B cell (primary cell): ENCODE measurements at regions not wholly inside any gene's neighbourhood (a gene's known extent, or its start where the extent isn't known, plus 50 kb on each side); places are given as distances from the start of the nearest gene placed in this dataset.

Experiments used
- ATAC-seq: fragments of 200-7000 bp; cut with Tn5 transposase; one replicate; pipeline ENCODE4 v1.10.0; 2021; ENCODE audit warnings: low read depth, mild to moderate bottlenecking, moderate number of reproducible peaks, moderate library complexity
- CTCF ChIA-PET: fragments of 350-600 bp; sonication (Branson Sonifier 250); formaldehyde crosslinking; loops from one replicate; lab custom pipeline; 2021; ENCODE audit warnings: antibody characterized with exemption, inconsistent platforms; lab: Charles Lee
- POLR2A ChIA-PET: fragments of 350-600 bp; sonication (Branson Sonifier 250); formaldehyde crosslinking; loops from one replicate; lab custom pipeline; 2021; ENCODE audit warnings: antibody characterized with exemption; lab: Charles Lee
- DNase-seq: peaks from one replicate; pipeline ENCODE4 v3.0.0; 2013
- H2AFZ ChIP-seq: 2 replicates; pipeline ENCODE4 v1.6.1; 2012; ENCODE audit warnings: mild to moderate bottlenecking, low read depth, low read length; ENCODE audit not compliant: insufficient read depth, poor library complexity, severe bottlenecking
- H3K27ac ChIP-seq, 2 donors: 1 replicate in 1 of 2; 2 replicates in 1 of 2; pipeline ENCODE4 v1.5.1; 2012 to 2013; ENCODE audit warnings: low read length in 2 of 2, mild to moderate bottlenecking in 2 of 2, moderate library complexity in 1 of 2
- H3K27me3 ChIP-seq, 4 experiments: fragments of 200-600 bp in 1 of 4; sonication (generic) in 1 of 4; replicated peaks in 1 of 4; 1 replicate in 2 of 4; 2 replicates in 2 of 4; pipeline versions ENCODE4 v1.6.1 to v1.7.0; 2013 to 2016; ENCODE audit warnings: low read length in 3 of 4, mild to moderate bottlenecking in 2 of 4, mixed read lengths in 1 of 4, moderate library complexity in 1 of 4; ENCODE audit not compliant: insufficient read depth in 4 of 4, control insufficient read depth in 3 of 4; ENCODE audit errors: control extremely low read depth in 1 of 4
- H3K36me3 ChIP-seq, 2 experiments: replicated peaks in 1 of 2; 1 replicate in 1 of 2; 2 replicates in 1 of 2; pipeline versions ENCODE4 v1.6.1 to v1.7.1; 2013; ENCODE audit warnings: low read length in 1 of 2; ENCODE audit not compliant: insufficient read depth in 2 of 2, control insufficient read depth in 1 of 2; ENCODE audit errors: control extremely low read depth in 1 of 2, extremely low read depth in 1 of 2
- H3K4me1 ChIP-seq, 2 donors: fragments of 200-600 bp in 1 of 2; sonication (generic) in 1 of 2; 1 replicate in 1 of 2; 2 replicates in 1 of 2; pipeline versions ENCODE4 v1.5.1 to v1.6.1; 2013 to 2017; ENCODE audit warnings: low read length in 2 of 2; ENCODE audit not compliant: control insufficient read depth in 2 of 2, insufficient read depth in 2 of 2
- H3K4me2 ChIP-seq: replicated peaks from 2 replicates; pipeline ENCODE3; 2012; ENCODE audit warnings: mild to moderate bottlenecking, low read depth, low read length; ENCODE audit not compliant: poor library complexity, severe bottlenecking
- H3K4me3 ChIP-seq, 5 experiments: fragments of 200-600 bp in 1 of 5; sonication (generic) in 1 of 5; 1 replicate in 3 of 5; 2 replicates in 2 of 5; pipeline versions ENCODE4 v1.5.1 to v1.7.0; 2011 to 2016; ENCODE audit warnings: low read length in 4 of 5, mild to moderate bottlenecking in 4 of 5, low read depth in 2 of 5, control low read depth in 1 of 5, moderate library complexity in 1 of 5; ENCODE audit not compliant: insufficient read depth in 1 of 5; ENCODE audit errors: control extremely low read depth in 1 of 5, extremely low read depth in 1 of 5
- H3K79me2 ChIP-seq: fragments of 200-600 bp; sonication (generic); one replicate; pipeline ENCODE4 v1.6.0; 2016; ENCODE audit warnings: low read length; ENCODE audit not compliant: control insufficient read depth, insufficient read depth
- H3K9ac ChIP-seq: fragments of 200-600 bp; sonication (generic); 2 replicates; pipeline ENCODE4 v1.6.1; 2017; ENCODE audit warnings: mild to moderate bottlenecking, low read length, moderate library complexity
- H3K9me3 ChIP-seq, 3 donors: one replicate each; pipeline versions ENCODE4 v1.6.1 to v1.7.1; 2013; ENCODE audit warnings: low read length in 2 of 3; ENCODE audit not compliant: control insufficient read depth in 2 of 3, insufficient read depth in 1 of 3; ENCODE audit errors: control extremely low read depth in 1 of 3
- H4K20me1 ChIP-seq: 2 replicates; pipeline ENCODE4 v1.6.0; 2012; ENCODE audit warnings: mild to moderate bottlenecking, low read length; ENCODE audit not compliant: insufficient read depth, control insufficient read depth, poor library complexity, severe bottlenecking
- H3K27ac Mint-ChIP-seq: one replicate; pipeline ENCODE4 v1.8.0; 2021; ENCODE audit warnings: mixed read lengths
- H3K27me3 Mint-ChIP-seq: one replicate; pipeline ENCODE4 v1.8.0; 2021; ENCODE audit warnings: mixed read lengths
- H3K4me1 Mint-ChIP-seq: one replicate; pipeline ENCODE4 v1.8.0; 2021; ENCODE audit warnings: mixed read lengths
- H3K4me3 Mint-ChIP-seq: one replicate; pipeline ENCODE4 v1.8.0; 2021; ENCODE audit warnings: mixed read lengths
- H3K9me3 Mint-ChIP-seq: one replicate; pipeline ENCODE4 v1.8.0; 2022; ENCODE audit warnings: mixed read lengths; ENCODE audit not compliant: insufficient read depth
- EZH2 ChIP-seq: IDR thresholded peaks from 2 replicates; pipeline ENCODE4 v1.6.1; 2012; ENCODE audit warnings: borderline replicate concordance, low read depth, mild to moderate bottlenecking, moderate library complexity, low read length; ENCODE audit not compliant: insufficient read depth, poor library complexity, severe bottlenecking
- WGBS: methylation state at CpG from one replicate; pipeline ENCODE4 v1.1.5; 2013; ENCODE audit warnings: missing lambda C conversion rate; ENCODE audit not compliant: insufficient coverage; 5-methylcytosine and 5-hydroxymethylcytosine counted together
- intact Hi-C: fragments of 100-400 bp; cut with micrococcal nuclease; formaldehyde crosslinking; loops from one replicate; pipeline ENCODE4 v1.10.0; 2022
- TF ChIP-seq, protein P1 (sequence below): fragments of 200-600 bp; IDR thresholded peaks from one replicate; pipeline ENCODE4 v1.8.0; 2022; ENCODE audit warnings: antibody characterized with exemption, mild to moderate bottlenecking

DNA sequence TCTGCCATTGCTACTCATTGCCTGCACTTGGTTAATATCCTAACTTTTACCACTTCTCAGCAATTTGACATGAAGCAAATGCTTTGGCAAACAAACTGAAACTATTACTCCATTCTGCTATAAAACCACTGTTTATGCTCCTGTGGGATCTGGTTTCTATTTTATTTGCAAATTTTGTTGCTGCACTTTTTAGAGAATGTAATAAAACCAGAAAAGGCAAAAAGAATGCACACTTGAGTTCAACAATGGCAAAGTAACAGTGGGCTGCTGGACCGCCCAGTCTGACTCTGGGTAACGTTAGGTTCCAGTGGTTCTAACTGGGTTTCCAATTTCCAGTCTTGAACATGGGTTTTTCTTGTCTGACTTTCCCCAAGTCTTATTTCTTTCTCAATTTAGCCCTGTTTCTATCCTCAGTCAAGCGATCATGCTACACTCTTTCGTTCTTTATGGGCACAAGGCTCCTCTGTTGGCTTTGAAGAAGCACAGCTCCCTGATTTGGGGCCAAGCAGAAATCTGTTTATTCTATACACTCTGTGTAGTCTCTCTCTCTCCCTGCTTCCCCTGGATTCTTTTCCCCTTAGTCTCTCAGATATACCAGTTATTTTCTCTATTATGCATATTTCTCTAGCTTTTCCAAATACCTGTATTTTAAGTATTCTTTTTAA is 129.2 kb upstream of the FAM3C start:
- Histone ChIP-seq H2AFZ (no peak overlapping the region), H3K9me3 (no peaks in the 10 kb centered on the region), H3K4me1 (peaks cover 0 to 5% of the 10 kb centered on the region in 2 donors), H3K79me2 (no peaks in the 10 kb centered on the region), H3K36me3 (no peaks in the 10 kb centered on the region), H3K27me3 (peaks cover 0 to 6% (median 1%) of the 10 kb centered on the region in 4 experiments), H3K9ac (no peak overlapping the region), H4K20me1 (no peaks in the 10 kb centered on the region), H3K27ac (no peak overlapping the region), H3K4me3 (no peak overlapping the region), H3K4me2 (no peak overlapping the region)
- ChIA-PET POLR2A (no interaction called here), CTCF (interaction anchor here (2.0 kb wide), 1 partner anchor 158 kb away, joined by 8 read pairs; no protein-coding TSS in a partner anchor)
- intact Hi-C loops = no loop called here
- Mint-ChIP-seq H3K27ac (no peak overlapping the region), H3K4me1 (peaks cover 8% of the 10 kb centered on the region), H3K9me3 (no peaks in the 10 kb centered on the region), H3K4me3 (no peak overlapping the region), H3K27me3 (peaks cover 8% of the 10 kb centered on the region)
- DNase-seq (no peak), ATAC-seq (no peak)
- 96% methylated on average over 4 of the region's 4 CpGs for WGBS
- no peak for TF ChIP-seq EZH2
- TF ChIP-seq, protein P1, sequence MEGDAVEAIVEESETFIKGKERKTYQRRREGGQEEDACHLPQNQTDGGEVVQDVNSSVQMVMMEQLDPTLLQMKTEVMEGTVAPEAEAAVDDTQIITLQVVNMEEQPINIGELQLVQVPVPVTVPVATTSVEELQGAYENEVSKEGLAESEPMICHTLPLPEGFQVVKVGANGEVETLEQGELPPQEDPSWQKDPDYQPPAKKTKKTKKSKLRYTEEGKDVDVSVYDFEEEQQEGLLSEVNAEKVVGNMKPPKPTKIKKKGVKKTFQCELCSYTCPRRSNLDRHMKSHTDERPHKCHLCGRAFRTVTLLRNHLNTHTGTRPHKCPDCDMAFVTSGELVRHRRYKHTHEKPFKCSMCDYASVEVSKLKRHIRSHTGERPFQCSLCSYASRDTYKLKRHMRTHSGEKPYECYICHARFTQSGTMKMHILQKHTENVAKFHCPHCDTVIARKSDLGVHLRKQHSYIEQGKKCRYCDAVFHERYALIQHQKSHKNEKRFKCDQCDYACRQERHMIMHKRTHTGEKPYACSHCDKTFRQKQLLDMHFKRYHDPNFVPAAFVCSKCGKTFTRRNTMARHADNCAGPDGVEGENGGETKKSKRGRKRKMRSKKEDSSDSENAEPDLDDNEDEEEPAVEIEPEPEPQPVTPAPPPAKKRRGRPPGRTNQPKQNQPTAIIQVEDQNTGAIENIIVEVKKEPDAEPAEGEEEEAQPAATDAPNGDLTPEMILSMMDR = no peak

DNA sequence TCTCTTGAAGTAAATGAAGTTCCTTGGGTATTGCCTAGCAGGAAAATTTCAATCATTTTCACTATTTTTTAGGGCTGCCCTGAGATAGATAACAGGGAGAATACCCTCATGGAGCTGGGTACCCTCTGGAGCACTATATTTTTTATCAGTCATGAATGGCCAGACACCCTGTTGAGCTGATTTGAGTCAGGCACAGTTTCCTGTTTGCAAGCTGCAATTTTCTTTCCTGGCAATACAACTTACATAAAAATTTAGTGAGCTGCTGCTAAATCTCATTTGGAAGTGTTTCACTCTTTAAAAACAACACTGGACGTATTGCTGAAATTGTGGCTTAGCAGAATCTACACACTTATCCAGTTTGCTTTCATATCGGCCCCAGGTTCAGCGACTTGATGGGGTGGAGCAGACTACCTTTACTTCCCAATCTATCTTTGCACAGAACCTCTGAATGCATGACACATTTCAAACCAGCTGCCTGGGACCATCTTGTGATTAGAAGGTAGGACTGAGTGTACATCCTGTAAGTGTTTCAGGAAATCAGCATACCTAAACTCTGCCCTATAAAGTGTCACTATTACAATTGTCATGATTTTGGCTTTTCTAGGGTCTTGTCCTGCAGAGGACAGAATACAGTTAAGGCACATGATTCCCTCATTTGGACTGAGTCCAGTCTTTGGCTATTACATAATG is 125.7 kb upstream of the FAM3C start:
- Histone ChIP-seq H3K27ac (no peak overlapping the region), H3K9me3 (no peaks in the 10 kb centered on the region), H3K79me2 (no peaks in the 10 kb centered on the region), H3K4me2 (no peak overlapping the region), H3K36me3 (no peaks in the 10 kb centered on the region), H3K27me3 (peaks cover 0 to 6% (median 1%) of the 10 kb centered on the region in 4 experiments), H4K20me1 (no peaks in the 10 kb centered on the region), H3K4me3 (no peak overlapping the region), H3K4me1 (peaks cover 0 to 4% of the 10 kb centered on the region in 2 donors), H3K9ac (no peak overlapping the region), H2AFZ (no peak overlapping the region)
- DNase-seq (no peak), ATAC-seq (no peak)
- Mint-ChIP-seq H3K27ac (no peak overlapping the region), H3K4me3 (no peak overlapping the region), H3K27me3 (peaks cover 8% of the 10 kb centered on the region), H3K4me1 (peaks cover 6% of the 10 kb centered on the region), H3K9me3 (no peaks in the 10 kb centered on the region)
- 87% methylated on average over 3 of the region's 3 CpGs for WGBS
- no peak for TF ChIP-seq EZH2
- TF ChIP-seq, protein P1 = no peak
- intact Hi-C loops = no loop called here
- CTCF ChIA-PET = interaction anchor here (1.0 kb wide), 1 partner anchor 9 kb away, joined by 4 read pairs; no protein-coding TSS in a partner anchor
- POLR2A ChIA-PET = no interaction called here
